Islet precursor cell (in vitro differentiated cells): ENCODE measurements at regions not wholly inside any gene's neighbourhood (a gene's known extent, or its start where the extent isn't known, plus 50 kb on each side); places are given as distances from the start of the nearest gene placed in this dataset.

Experiments used
- DNase-seq: peaks from one replicate; pipeline ENCODE4 v3.0.0-alpha.2; 2018

DNA sequence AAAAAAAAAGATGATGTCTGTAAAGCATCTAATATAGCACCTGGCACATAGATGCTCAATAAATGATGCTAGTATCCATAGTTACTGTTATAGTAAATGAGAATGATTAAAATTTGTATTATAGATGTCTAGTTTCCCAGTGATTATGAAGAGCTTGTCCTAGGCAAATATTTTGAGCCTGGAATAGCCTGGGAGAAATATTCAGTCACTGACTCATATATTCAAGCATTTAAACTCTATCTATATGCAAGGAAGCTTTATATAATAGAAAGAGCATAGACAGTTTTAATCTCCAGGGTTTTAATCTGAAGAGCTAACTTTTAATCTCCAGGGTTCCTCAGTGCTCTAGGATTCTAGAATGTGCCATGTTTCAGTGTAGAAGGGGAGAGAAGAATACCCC, 91.5 kb upstream of the VASH1 start:
- DNase-seq, result no peak

DNA sequence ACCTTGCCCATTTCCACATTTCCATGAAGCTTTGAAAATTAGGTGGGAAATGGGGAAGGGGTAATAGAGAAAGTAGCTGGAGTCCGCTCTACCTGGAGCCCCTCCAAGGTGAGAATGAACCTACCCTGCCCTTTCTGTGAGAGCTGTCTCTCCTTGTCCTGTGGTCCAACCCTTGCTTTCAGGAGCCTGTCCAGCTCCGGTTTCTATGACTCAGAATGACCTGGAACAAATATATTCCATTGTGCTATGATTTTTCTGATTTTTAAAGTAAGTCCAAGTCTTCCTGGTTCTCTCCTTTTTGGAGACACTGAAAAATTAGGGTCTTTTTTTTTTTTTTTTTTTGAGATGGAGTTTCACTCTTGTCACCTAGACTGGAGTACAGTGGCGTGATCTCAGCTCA, 89.1 kb upstream of the VASH1 start:
- DNase-seq, result no peak

DNA sequence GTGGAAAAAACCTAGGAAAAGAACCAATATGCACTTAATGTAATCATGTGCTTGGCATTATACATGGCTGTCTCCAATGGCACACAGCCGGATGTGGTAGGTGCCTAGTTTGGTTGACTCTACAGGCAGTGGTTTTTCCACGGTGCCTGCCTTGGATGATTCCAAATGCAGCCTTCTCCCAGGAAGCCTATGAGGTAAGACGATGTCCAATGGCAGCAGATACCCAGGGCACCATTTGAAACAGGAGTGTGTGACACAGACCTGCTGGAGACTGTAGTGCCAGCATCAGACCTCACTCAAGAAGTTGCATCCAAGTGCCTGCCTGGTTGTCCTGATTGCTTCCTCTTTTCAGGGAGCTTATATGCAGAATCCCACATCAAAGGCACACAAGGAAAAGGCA, 88.0 kb upstream of the VASH1 start:
- DNase-seq, result no peak

DNA sequence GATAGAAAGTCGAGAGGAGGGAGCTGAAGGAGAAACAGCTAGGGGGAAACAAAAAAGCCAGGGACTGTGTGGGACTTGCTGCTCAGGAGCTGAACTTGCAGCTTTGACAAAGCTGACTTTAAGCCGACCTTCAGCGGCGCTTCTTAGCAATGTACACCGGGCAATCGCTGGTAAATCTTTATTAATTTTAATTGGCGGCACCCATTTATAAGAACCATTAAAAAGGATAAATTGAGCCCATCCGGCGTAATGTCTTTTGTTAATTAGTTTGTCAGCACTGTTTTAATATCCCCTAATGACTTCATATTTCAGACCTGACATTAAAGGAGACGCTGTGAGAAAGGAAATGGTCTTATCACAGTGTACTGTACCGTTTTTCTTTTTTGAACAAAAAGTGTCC, 86.2 kb upstream of the VASH1 start:
- DNase-seq, result no peak

DNA sequence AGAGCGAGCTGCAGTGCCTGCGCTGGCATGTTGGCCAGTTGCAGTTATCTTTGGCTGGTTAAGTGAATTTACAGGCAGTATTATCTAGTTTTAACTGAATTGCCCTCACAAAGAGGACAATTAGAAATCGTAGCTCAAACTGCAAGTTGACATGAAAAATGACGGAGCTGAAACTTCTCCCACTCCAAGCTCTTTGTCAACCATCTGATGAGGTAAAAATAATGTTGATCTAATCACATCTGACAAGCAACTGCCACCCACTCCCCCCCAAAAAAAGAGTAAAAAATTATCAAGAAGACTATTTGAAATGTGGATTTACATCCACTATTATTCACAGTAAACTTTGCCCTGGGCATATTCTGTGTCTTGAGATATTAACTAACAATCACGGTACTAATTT, 84.7 kb upstream of the VASH1 start:
- DNase-seq, result no peak

DNA sequence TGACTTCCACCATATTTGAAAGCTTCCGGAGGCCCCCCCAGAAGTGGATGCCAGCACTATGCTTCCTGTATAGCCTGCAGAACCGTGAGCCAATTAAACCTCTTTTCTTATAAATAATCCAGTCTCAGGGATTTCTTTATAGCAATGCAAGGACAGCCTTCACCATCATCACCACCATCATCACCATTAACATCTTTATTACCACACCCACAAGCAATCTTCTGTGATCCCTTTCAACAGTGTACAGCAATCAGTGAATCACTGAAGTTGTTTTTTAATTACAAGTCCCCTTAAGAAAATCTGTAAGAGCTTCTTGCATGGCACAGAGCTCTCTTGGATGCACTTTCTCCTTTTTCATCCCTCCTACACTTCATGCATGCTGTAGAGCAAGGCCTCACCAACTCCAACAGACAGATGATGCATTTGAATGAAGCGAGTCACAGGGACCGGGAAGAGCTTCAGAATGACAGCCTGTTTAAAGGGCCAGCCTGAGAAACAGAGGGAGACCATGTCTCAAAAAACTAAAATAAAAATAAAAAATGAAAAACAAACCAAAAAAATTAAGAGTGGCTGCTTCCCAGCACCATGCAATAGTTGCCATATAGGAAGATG, 83.6 kb upstream of the VASH1 start:
- DNase-seq, result no peak

DNA sequence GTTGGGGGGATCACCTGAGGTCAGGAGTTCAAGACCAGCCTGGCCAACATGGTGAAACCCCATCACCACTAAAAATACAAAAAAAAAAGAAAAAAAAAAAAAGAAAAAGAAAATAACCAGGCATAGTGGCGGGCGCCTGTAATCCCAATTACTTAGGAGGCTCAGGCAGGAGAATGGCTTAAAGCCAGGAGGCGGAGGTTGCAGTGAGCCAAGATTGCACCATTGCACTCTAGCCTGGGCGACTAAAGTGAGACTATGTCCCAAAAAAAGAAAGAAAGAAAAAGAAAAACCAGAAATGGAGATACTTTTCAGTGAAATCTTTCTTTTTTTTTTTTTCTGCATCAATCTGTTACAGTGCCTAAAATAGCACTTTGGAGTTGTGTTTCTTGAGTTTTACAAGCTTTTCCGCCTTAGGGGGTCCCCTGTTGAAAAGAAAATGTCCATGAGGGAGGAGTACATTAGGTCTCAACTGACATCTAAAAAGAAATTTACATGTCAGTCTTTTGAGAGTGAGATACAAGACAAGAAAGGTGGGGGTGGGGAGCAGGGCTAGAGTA, 82.9 kb upstream of the VASH1 start:
- DNase-seq, result no peak

DNA sequence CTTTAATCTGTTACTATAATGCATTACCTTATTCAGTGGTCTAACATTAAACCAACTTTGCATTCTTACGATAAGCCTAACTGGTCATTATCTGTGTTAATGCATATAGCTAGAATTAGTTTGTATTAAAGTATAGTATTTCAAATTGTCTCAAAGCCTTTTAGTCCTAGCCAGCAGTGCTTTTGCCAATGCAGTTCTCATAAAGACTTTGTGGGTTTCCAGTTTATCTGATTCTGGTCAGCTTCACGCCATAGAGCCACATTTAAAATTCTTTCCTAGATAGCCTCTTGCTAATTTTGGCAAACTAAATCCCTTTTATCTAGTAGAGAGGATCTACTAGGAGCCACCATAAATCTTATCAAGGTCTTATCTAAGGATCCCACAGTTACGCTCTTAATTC, 78.9 kb upstream of the VASH1 start:
- no peak for DNase-seq

DNA sequence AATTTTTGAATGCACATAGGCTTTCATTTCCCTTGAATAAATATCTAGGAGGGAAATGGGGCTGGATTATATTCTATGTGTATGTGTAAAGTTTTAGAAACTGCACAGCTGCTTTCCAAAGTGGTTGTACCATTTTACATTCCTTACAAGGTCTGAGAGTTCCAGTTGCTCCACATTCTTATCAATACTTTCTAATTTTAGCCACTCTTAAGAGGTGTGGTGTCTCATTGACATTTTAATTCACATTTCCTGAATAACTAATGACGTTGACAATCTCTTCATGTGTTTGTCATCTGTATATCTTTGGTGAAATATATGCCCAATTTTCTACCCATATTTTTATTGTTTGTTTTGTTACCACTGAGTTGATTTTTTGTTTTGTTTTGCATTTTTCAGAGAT, 74.6 kb upstream of the VASH1 start:
- DNase-seq, result no peak

DNA sequence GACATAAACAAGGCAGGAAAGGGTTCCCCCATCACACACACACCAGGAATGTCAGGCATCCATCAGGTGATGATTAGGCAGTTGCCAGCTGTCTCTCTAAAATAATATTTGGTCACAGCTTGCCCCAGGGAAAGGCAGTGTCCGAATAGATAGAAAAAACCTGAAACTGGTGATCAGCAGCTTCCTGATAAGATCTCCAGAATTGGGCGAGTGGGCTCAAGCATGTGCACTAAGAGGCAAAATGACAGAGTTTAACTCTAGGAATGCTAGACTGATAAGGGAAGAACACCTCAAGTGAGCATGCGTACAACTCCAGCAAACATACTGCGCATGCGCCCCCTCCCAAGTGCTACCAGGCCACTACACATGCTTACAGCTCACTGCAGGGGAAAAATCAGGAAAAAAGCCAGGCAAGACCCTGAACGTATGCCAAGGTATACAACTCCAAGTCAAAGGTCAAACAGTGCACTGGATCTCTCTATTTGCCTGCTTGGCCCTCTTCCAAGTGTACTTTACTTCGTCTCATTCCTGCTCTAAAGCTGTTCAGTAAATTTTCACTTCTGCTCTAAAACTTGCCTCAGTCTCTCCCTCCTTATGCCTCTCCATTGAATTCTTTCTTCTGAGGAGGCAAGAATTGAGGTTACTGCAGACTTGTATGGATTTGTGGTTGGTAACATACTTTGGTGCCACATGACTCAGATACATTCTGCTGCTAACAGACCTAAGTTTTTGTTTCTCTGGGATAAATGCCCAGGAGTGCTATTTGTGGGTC, 73.5 kb upstream of the VASH1 start:
- peak; percentile 67 for DNase-seq

DNA sequence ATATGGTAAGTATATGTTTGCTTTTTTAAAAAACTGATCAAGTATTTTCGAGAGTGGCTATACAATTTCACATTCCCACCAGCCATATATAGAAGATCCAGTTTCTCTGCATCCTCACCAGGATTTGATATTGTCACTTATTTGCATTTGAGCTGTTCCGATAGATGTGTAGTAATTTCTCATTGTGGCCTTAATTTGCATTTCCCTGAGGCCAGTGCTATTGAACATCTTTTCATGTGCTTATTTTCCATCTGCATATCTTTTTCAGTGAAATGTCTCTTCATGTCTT, 72.9 kb upstream of the VASH1 start:
- no peak for DNase-seq

DNA sequence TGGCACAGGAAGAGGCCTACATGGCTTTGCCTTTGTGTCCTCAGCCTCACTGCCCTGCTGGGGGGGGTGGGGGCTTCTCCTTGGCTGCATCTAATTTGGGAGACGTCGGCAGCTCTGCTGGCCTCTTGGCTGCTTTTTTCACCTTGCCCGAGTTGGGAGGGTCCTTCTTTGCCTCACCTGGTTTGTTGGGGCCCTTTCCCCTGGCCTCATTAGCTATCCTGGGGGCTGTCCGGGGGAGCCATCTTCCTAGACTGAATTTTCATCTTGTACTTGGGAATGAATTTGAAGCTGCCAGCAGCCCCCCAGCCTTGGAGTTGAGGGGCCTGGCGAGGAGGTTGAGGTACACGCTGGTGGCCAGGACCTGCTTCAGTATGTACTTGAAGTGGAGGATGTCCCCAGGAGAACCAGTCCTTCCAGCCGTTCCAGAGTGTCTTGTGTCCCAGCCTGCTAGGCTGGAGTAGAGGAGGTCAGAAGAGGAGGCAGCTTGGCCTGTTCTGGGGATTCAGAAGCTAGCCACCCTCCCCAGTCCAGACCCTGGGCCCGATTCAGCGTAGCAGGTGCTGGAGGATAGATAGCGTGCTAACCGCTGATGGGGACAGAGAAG, 70.7 kb upstream of the VASH1 start:
- no peak for DNase-seq

DNA sequence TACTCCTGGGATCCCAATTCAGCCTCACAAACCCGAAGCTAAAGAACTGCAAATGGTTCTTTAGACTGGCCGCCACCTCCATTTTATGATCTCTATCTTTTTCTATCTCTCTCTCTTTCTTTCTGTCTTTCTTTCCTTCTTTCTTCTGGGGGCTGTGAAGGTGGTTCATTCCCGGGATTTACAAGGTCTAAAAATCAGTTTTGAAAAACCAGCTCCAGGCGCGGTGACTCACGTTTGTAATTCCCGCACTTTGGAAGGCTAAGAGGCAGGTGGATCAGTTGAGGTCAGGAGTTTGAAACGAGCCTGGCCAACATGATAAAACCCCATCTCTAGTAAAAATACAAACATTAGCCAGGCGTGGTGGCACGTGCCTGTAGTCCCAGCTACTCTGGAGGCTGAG, 67.2 kb upstream of the VASH1 start:
- DNase-seq, result peak; percentile 52

DNA sequence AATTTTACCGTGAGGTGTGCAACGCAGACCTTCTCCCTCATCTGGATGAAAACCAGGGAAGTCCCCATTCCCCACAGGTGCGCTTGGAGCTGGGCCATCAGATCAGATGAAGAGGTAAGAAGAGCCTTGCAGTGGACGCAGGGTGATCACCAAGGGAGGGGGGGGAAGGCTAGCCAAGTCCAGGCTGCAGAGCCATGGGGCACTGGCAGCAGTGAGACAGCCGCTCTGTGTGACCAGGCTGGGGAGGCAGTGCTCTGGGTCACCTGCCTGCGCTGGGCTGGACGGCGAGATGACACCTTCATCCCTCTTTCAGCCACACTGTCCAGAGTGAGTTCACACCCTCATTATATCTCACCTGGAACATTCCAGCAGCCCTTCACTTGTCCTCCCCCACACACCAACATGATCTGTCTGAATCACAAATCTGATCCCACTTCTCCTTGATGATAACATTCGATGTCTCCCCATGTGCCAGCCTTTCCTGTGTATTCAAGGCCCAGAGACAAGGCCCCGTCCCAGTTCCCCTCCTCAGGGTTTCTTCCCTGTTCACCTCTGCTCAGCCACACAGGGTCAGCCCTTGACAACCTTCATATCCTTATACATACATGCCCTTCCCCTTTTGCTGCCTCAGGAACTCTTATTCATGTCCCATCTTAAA, 65.9 kb upstream of the VASH1 start:
- peak; percentile 49 for DNase-seq

DNA sequence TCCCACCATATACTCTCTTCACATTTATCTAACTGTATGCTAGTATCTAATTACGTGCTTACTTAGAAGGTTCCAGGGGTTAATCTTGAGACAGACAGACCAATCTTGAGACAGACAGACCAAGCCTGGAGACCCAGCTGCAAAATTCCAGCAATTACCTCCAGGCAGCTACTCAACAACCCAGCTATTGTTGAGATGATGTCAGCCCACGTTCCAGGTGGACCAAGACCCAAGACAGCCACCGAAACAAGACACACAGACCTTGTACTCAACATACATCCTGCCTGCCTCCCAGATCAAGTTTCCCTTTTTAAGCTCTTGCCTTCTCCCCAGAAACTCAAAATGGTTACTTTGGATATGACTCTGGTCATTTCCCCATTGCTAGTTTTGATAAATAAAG, 64.9 kb upstream of the VASH1 start:
- peak; percentile 91 for DNase-seq

DNA sequence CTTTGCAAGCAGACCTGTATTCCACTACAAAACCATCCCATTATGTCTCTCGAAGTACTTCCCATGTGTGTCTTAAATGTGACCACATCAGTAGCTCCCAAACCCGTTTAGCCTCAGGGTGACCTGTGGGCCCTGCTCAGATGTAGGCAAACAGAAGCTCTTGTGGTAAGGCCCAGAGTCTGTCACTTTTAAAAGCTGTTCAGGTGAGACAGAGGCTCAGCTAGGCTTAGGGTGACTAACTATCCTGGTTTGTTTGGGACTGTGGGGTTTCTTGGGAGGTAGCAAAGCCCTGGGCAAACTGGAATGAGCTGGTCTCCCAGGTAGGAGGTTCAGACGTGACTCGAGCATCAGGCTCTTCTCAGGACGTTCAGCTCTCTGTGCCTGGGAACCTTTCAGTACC, 64.5 kb upstream of the VASH1 start:
- peak; percentile 97 for DNase-seq

DNA sequence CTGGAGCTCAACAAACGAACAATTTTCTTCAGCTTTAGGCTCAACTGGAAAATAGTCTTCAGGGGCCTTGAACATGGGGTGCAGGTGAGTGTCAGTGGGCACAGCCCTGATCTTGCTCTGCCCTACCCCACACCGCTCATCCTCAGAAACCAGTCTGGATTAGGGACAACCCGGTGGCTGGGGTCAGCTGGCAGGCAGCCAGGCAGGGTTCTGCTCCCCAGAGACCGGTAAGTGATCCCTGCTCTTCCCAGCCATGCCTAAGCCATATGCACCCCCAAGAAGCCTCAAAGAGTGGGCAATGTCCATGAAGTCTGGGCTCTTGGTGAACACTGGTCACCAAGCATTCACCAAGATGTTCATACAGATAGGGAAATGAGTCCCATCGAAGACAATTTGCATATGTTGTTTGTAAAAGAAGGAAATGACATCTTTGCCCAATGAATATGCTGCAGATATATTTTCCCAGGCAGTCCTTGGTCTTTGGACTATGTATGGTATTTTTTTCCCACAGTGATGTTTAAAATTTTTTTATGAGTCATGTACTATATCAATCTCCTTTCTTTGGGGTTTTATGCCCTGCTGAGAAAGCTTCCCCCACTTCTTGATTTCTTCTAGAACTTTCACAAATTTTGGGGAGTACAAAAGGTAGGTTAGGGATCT, 63.9 kb upstream of the VASH1 start:
- DNase-seq, result no peak

DNA sequence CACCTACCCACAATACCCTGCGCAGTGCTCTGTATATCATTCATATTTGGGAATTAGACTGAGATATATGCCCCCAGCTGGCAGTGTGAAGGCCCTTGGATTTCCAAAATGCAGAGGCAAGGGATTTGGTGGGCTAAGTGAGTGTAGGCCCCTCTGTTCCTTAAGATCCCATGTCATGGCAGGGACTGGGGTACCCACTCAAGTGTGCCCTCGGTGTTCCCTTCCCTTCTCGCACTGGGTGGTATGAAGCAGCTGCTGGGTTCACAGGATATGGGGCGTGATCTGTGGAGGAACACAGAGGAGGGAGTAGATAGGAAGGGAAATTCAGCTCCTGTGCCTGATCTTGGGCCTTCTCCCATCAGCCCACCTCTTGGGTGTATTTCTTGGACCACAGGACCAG, 63.1 kb upstream of the VASH1 start:
- peak; percentile 19 for DNase-seq

DNA sequence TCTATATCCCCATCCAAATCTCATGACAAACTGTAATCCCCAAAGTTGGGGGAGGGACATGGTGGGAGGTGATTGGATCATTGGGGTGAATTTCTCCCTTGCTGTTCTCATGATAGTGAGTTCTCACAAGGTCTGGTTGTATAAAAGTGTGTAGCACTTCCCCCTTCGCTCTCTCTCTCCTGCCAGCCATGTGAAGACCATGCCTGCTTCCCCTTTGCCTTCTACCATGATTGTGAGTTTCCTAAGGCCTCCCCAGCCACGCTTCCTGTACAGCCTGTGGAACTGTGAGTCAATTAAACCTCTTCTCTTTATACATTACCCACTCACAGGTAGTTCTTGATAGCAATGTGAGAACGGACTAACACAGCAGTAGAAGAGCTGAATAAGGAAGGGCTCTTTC, 62.6 kb upstream of the VASH1 start:
- no peak for DNase-seq

DNA sequence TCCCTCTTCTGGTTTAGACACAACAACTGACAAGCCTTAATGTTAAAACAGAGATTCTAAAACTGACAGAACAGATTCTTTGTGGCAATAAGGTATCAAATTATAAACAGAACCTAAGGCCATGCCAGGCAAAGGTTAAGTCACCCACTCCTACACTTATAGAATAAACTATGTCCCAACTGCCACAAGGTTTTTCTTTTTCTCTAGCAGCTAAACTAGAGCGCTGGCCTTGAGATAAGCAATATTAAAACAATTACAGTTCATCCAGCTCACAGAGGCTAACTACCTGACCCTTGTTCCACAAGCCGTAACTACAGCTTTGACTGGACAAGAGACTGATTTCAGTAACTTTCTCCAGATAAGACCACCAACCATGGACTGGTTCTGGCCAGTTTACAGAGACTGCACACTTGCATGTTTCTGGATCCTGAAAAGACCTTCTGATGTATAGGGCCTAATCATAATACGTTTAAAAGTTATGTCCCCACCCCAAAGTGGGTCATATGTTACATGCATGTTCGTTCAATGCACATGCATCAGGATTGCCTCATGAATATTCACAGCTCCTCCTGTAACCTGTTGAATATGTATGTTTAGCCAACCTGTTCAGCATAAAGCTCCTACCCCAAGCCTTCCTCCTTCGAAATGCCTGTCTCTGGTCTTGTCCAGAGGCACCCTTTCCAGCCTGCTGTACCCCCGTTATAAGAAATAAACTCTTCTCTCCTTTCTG, 61.9 kb upstream of the VASH1 start:
- DNase-seq, result peak; percentile 18

DNA sequence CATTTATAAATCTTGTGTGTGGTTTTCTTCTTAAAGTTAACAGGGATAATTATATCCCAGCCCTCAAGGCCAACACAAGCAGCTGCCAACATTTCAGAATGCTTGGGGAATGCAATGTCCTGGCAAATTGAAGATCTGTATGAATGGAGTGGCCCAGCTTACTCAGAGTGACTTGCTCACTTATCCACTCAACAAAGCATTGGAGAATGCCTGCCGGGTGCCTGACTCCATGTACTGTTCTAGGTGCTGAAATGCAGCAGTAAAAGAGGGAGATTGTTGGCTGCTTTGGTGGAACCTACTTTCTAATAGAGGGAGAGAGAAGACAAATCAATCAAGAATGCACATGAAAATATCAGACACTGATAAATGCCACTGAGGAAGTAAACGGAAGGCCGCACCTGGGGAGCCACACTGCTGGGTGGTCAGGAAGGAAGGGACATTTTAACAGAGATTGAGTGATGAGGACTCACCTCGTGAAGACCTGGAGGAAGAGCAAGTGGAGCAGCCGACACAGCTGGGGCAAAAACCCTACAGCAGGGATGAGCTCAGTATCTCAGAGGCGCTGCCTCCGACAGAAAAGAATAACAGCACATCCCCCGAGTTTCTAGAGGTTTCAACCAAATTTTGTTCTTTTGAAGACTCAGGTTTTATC, 61.2 kb upstream of the VASH1 start:
- peak; percentile 47 for DNase-seq

DNA sequence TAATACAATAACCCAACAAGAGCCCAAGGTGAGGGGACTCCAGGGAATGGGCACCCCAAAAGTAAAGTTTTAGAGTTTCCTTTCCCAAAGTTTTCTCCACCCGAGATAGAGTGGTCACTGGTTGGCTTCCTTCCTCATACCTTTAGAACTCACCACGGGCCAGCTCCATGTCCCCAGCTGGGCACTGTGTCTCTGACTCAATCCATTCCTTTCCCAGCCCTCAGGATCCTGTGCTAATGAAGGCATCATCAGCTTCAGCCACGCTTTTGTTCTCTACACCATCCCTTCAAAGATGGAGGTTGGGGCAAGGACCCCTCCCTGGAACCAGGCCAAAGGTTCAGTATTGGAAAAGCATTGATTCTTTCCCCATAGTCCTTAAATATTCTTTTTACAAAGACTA, 59.8 kb upstream of the VASH1 start:
- DNase-seq, result peak; percentile 13
